Kidney (tissue), 13 donors: ENCODE measurements at regions not wholly inside any gene's neighbourhood (a gene's known extent, or its start where the extent isn't known, plus 50 kb on each side); places are given as distances from the start of the nearest gene placed in this dataset.

Source experiments
- DNase-seq, 5 donors: peaks; one replicate each; pipeline ENCODE4 v3.0.0-alpha.2; 2013 to 2020
- FAIRE-seq: peaks from 2 replicates; lab custom pipeline; 2012; peaks lifted over from hg19 to GRCh38; lab: Jason Lieb, UNC
- H3K27ac ChIP-seq, 2 donors: one replicate each; pipeline ENCODE4 v1.7.0; 2013; ENCODE audit warnings: low read depth in 2 of 2, low read length in 2 of 2, inconsistent platforms in 1 of 2
- H3K27me3 ChIP-seq: one replicate; pipeline ENCODE4 v1.7.1; 2013; ENCODE audit warnings: low read length, inconsistent platforms; ENCODE audit not compliant: control insufficient read depth, insufficient read depth
- H3K36me3 ChIP-seq, 3 donors: one replicate each; pipeline versions ENCODE4 v1.7.0 to v1.7.1; 2013; ENCODE audit warnings: low read length in 3 of 3, control low read depth in 1 of 3, inconsistent platforms in 1 of 3; ENCODE audit not compliant: insufficient read depth in 3 of 3, control insufficient read depth in 2 of 3
- H3K4me1 ChIP-seq, 3 donors: one replicate each; pipeline versions ENCODE4 v1.7.0 to v1.7.1; 2013; ENCODE audit warnings: low read length in 3 of 3, inconsistent platforms in 1 of 3, low read depth in 1 of 3; ENCODE audit not compliant: control insufficient read depth in 2 of 3, insufficient read depth in 2 of 3
- H3K4me3 ChIP-seq, 3 donors: one replicate each; pipeline versions ENCODE4 v1.7.0 to v1.8.1; 2013; ENCODE audit warnings: low read length in 3 of 3, control low read depth in 1 of 3, inconsistent platforms in 1 of 3
- H3K9ac ChIP-seq, 3 donors: one replicate each; pipeline versions ENCODE4 v1.7.0 to v1.7.1; 2013; ENCODE audit warnings: low read length in 3 of 3, control low read depth in 1 of 3, inconsistent platforms in 1 of 3
- H3K9me3 ChIP-seq, 3 donors: one replicate each; pipeline versions ENCODE4 v1.7.0 to v1.7.1; 2013; ENCODE audit warnings: low read length in 3 of 3, control low read depth in 1 of 3, inconsistent platforms in 1 of 3; ENCODE audit not compliant: control insufficient read depth in 2 of 3, insufficient read depth in 1 of 3
- CTCF ChIP-seq: IDR thresholded peaks from 3 replicates; pipeline ENCODE4 v1.5.1; 2012; ENCODE audit warnings: mild to moderate bottlenecking, moderate library complexity, borderline replicate concordance; ENCODE audit not compliant: insufficient read depth; ENCODE audit errors: extremely low read depth
- intact Hi-C: fragments of 100-400 bp; cut with DNase I; formaldehyde crosslinking; loops from one replicate; pipeline ENCODE4 v1.11.1; 2022
- donor health status: control.
- donor health status: control.
- donor health status: control.
- donor health status: control.
- donor health status: control.
- donor health status: DM: yes; HTN: yes; CAD: no.
- donor health status: Normal renal cell carcinoma (clear cell type).

- no peak overlapping the region for H3K9ac ChIP-seq
- H3K4me3 ChIP-seq = no peak overlapping the region
- peak in 1 of 5 donors; percentile 12 for DNase-seq
- no peak for TF ChIP-seq CTCF
- H3K4me1 ChIP-seq = no peaks in the 10 kb centered on the region
- no peaks in the 10 kb centered on the region for H3K27me3 ChIP-seq
- intact Hi-C loops = no loop called here
- H3K27ac ChIP-seq = no peak overlapping the region
- no peaks in the 10 kb centered on the region for H3K36me3 ChIP-seq
- no peak for FAIRE-seq
- H3K9me3 ChIP-seq = no peaks in the 10 kb centered on the region
These were observed 95.8 kb upstream of the ZNF366 start for GRCh38 chr5:72602696-72603685.

- Histone ChIP-seq H3K27ac (no peak overlapping the region), H3K36me3 (no peaks in the 10 kb centered on the region), H3K4me3 (no peak overlapping the region), H3K9me3 (no peaks in the 10 kb centered on the region), H3K4me1 (peaks cover 0 to 6% (median 3%) of the 10 kb centered on the region in 3 donors), H3K27me3 (no peaks in the 10 kb centered on the region), H3K9ac (no peak overlapping the region)
- intact Hi-C loops = no loop called here
- no peak for DNase-seq
- no peak for FAIRE-seq
- TF ChIP-seq CTCF = no peak
These were observed 94.7 kb upstream of the ZNF366 start for GRCh38 chr5:72601861-72602260.

- Histone ChIP-seq H3K9ac (no peak overlapping the region), H3K9me3 (no peaks in the 10 kb centered on the region), H3K4me3 (no peak overlapping the region), H3K27me3 (no peaks in the 10 kb centered on the region), H3K36me3 (no peaks in the 10 kb centered on the region), H3K4me1 (peaks cover 0 to 6% (median 3%) of the 10 kb centered on the region in 3 donors), H3K27ac (no peak overlapping the region)
- TF ChIP-seq CTCF = no peak
- peak in 1 of 5 donors; percentile 13 for DNase-seq
- no peak for FAIRE-seq
- intact Hi-C loops = no loop called here
These were observed 93.3 kb upstream of the ZNF366 start for GRCh38 chr5:72600391-72600981.
